Activated CD8-positive, alpha-beta memory T cell treated with anti-CD3 and anti-CD28 coated beads, Interleukin-2, amount 50 U/mL, for 24 hours (primary cell): ENCODE measurements at regions not wholly inside any gene's neighbourhood (a gene's known extent, or its start where the extent isn't known, plus 50 kb on each side); places are given as distances from the start of the nearest gene placed in this dataset.
"Not testable (repeated sequence)": the region's sequence is repeated elsewhere in the genome, so short reads cannot be mapped to it uniquely, and the experiment has no call there.

Source experiments
- DNase-seq: peaks from one replicate; pipeline ENCODE4 v3.0.0-alpha.2; 2020; ENCODE audit errors: extremely low read depth

DNA sequence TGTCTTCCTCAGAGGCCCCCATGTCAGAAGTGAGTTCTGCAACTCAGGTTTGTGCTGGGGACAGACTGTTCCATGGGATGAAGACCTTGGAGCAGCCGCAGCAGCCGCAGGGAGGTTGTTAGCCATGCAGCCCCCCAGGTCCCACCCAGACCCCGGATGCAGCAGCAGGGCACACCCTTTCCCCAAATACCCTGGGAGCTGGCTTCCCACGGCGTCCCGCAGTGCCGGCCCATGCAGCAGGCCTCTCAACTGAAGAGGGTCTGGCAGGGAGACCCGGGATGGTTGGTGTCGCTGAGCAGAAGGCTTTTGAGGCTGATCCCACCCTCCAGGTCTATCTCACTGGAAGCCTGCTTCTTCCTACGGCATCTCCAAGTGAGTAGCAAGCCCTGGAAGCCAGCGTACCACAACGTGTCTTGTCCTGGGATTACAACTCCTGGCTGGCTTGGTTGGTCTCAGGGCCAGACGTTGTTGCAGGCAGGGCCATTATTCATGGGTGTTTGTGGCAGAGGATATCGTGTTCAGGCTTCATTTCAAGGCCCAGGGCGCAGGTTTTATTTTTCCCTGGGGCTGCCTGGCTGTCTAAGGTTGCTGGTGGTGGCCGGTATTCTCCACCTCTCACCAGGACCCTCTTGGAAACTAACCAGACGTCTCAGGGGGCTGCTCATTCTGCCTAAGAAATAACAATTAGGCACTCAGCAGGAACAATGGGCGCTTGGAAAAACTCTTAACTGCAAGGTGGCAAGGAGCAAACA, 223.2 kb downstream of the C16orf95 start:
- DNase-seq, result no peak

DNA sequence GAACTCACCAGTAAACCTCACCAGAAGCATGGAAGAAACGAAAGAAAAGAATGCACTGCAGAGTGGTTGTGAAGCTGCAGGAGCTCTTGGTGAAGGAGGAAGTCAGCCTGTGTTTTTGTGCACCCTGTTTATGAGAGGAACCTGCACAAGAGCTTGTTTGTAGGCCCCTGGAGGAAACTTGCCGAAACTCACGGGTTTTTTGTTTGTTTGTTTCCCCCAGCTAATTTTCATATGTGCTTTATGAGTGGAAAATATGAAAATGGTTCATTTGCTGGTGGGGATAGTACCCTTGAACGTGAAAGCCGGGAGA, 222.7 kb downstream of the C16orf95 start:
- no peak for DNase-seq

GRCh38 chr16:87095271-87095670, 221.9 kb downstream of the C16orf95 start:
- DNase-seq, result no peak

DNA sequence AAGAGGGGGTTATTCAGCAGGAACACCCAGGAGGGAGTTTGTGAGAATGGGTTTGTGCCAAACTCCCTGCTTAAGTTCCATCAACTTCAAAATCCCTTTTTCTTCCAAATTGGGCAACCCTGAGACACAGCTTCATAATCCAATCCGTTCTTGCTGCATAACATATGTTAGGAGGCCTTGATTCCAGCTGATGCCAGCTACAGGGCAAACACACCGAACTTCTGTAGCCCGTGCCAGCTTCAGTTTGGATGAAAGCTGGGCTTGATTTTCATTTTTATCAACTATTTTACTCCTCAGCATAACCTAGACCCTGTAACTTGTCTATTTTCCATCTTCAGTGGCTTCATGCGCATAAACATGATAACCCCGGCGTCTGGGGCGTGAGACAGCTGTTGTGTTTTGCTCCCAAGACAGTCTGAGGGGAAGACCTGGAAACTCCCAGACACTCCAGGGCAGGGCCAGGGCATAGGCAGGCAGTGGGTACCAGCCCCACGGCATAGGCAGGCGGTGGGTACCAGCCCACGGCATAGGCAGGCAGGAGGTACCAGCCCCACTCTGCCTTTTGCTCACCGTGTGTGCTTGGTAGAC, 220.4 kb downstream of the C16orf95 start:
- DNase-seq, result no peak

GRCh38 chr16:87098361-87098760, 218.8 kb downstream of the C16orf95 start:
- no peak for DNase-seq

GRCh38 chr16:87098976-87099720, 218.0 kb downstream of the C16orf95 start:
- no peak for DNase-seq

DNA sequence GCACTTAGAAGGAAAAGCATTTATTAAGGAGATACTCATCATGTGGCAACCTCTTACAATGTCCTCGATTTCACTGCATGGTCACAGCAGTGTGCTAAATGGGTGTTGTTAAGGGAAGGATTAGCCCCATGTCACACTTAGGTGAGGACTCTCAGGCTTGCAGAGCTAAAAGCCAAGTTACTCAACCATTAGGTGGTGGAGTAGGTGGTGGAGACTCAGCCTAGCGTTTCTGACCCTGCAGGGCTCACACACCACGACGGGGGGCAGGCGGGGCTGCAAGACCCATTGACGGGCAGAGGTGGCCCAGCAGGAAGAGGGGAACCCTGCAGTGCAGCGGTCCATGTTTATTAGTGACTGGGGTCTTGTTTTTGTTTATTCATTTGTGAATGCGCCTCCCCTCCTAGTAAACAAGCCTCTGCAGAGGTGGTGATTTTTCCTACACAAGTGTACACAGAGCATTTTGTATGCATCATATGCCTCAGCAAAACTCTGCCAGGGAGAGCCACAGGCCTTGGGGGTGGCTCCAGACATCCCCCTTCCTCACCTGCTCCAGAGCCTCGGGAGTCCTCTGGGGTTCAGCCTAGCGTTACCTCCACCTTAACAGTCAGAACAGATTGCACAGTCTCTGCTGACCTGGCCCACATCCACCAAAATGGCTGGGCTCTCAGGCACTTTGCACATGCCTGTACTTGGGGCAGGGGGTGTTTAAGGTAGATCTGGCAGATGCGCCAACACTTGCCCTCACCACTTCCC, 216.7 kb downstream of the C16orf95 start:
- DNase-seq, result no peak

DNA sequence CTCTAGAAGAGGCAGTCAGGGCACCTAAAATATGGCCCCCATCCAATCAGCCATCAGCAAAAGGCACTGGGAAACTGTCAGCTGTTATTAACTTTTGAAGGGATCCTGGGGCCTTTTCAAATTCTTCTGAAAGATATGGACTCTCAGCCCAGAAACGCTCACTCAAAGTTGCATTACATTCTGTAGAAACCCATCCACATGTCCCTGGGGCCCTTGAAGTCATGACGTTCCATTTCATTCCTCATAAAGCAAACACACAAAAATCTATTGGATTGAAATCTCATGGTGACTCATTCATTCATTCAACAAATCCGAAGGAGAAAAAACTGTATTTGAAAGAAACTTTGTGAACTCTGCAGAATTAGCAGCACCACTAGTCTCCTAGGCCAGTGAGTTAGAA, 215.3 kb downstream of the C16orf95 start:
- DNase-seq, result no peak

- no peak for DNase-seq
These were observed 210.0 kb downstream of the C16orf95 start for GRCh38 chr16:87107201-87107600.

DNA sequence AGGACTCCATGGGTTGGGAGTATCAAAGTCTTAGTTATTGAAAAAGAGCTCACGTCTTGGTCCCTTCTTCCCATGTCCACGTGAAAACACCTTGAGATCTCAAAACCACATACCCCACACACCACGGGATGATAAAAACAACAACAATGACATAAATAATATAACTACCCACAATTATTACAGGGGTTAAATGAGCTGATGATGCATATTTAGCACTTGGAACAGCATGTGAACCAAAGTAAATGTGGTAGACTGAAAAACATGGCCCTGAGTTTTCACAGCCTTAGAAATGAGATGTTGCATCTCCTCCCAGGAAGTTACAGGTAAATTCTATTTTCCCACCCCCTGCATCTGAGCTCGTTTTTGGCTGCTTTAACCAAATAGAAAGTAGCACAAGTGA, 208.9 kb downstream of the C16orf95 start:
- no peak for DNase-seq

GRCh38 chr16:87108941-87109340, 208.3 kb downstream of the C16orf95 start:
- DNase-seq, result no peak

DNA sequence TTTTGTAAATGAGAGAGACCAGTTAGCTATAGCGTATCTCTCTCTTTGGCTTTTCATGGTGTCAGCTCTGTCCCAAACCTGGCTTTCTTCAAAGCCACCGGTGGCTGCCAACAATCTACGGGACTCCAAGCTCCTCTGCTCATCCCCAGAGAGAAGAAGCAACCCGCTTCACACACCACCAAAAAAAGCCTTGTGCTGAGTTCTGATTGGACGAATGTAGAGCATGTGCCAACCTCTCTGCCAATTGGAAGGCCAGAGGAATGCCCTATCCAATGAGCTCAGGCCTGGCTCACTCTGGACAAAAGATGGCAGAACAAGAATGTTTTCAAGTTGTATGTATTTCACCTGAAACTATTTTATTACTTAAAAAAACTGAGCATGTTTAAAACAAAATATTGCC, 202.4 kb downstream of the C16orf95 start:
- DNase-seq, result no peak

GRCh38 chr16:87115646-87116045, 201.5 kb downstream of the C16orf95 start:
- no peak for DNase-seq

GRCh38 chr16:87117936-87118335, 199.3 kb downstream of the C16orf95 start:
- no peak for DNase-seq

GRCh38 chr16:87119168-87119567, 198.0 kb downstream of the C16orf95 start:
- DNase-seq, result no peak

DNA sequence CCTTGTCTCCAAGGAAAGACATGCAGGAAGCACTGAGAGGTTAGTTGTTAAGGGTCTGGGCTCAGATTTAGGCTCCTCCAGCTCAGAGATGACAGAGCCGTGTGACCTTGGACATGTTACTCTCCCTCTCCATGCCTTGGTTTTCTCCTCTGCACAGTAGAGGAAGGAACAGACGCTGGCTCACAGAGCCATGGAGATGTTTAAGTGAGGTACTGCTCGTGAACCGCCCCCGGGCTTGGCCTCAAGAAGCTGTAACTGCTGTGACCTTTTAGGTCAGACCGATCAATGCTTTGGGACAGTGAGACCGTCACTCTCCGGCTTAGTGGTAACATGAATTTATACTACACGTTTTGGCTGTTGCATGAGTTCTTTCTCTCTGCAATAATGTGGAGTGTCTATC, 197.4 kb downstream of the C16orf95 start:
- DNase-seq, result no peak

DNA sequence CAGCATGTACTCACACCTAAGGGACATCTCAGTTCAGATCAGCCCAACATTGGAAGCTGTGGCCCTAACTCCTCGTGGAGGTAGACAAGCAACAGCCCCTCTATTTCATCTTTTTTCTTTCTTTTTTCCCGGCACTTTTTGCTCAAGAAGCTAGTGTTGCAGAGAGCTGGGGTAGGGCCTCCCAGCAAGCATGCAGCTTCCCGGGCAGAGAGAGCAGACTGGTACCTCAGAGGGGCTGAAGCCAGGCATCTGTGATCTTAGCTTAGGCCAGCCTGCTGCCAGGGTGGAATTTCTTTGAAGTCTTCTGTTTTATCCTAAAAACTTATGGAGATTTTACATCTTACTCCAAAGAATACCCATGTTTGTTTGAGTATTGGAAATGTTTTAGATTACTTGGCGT, 195.4 kb downstream of the C16orf95 start:
- no peak for DNase-seq

- no peak for DNase-seq
These were observed 193.7 kb downstream of the C16orf95 start for GRCh38 chr16:87123356-87124001.

- not testable (repeated sequence) for DNase-seq
These were observed 192.8 kb downstream of the C16orf95 start for GRCh38 chr16:87124405-87124804.

DNA sequence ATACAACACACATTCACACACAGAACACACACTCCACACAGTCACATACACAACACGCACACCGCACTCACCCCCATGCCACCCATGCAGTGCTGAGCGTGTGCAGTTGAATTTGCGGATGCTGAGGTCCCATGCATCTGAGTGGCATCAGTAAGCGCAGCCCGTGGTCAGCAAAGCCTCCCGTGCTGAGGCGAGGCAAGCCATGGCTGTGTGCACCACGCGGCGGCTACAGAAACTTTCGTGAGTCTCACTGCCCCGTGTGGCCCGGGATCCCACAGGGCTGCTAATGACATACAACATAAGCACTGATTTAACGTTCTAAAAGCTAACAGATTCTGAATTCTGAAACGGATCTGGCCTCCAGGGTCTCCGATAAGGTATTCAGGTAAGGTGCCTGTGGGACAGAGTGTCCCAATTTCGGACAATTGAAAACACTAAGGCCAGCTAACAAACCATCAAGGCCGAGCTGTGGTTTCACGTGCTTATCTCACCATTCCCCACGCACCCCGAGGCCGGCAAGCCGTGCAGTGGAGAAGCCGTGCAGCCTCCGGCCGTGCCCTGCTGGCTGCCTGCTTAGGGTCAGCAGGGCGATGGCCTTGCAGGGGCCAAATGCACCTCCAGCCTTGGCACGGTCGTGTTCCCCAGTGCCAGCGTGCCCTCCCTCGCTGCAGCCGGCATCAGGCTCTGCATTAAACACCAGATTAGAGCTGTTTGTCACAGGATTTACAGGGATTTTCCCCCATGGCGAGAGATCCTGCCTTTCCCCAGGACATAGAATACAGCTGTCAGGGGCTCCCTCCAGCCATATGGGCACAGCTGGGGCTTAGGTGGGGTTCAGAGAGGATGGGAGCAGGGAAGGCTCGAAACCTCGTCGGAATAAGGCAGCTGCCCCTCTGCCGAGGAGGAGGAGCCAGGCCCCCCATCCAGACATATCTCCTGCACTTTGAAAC, 191.7 kb downstream of the C16orf95 start:
- no peak for DNase-seq
